Epidermal melanocyte (primary cell): ENCODE measurements at regions not wholly inside any gene's neighbourhood (a gene's known extent, or its start where the extent isn't known, plus 50 kb on each side); places are given as distances from the start of the nearest gene placed in this dataset.
"Not testable (repeated sequence)": the region's sequence is repeated elsewhere in the genome, so short reads cannot be mapped to it uniquely, and the experiment has no call there.

Experiments used
- DNase-seq: peaks from one replicate; pipeline ENCODE4 v3.0.0; 2011; ENCODE audit warnings: low spot score; ENCODE audit not compliant: insufficient read length

- DNase-seq: no peak
Measured at GRCh38 chr5:92641031-92641962, 939.7 kb downstream of the NR2F1-AS1 start.

GRCh38 chr5:92640340-92640739 is 940.7 kb downstream of the NR2F1-AS1 start:
- DNase-seq: no peak

- no peak for DNase-seq
Measured at GRCh38 chr5:92637960-92638359, 943.1 kb downstream of the NR2F1-AS1 start.

GRCh38 chr5:92637247-92637646 is 943.8 kb downstream of the NR2F1-AS1 start:
- no peak for DNase-seq

- DNase-seq: no peak
Measured at GRCh38 chr5:92635001-92635461, 946.0 kb downstream of the NR2F1-AS1 start.

GRCh38 chr5:92633875-92634487 is 947.0 kb downstream of the NR2F1-AS1 start:
- DNase-seq: no peak

GRCh38 chr5:92633176-92633575 is 947.8 kb downstream of the NR2F1-AS1 start:
- no peak for DNase-seq

GRCh38 chr5:92631237-92631701 is 949.8 kb downstream of the NR2F1-AS1 start:
- DNase-seq: not testable (repeated sequence)

GRCh38 chr5:92629574-92629973 is 951.4 kb downstream of the NR2F1-AS1 start:
- DNase-seq: no peak

- DNase-seq: no peak
Measured at GRCh38 chr5:92629000-92629399, 952.0 kb downstream of the NR2F1-AS1 start.

GRCh38 chr5:92627186-92627585 is 953.8 kb downstream of the NR2F1-AS1 start:
- no peak for DNase-seq

- no peak for DNase-seq
Measured at GRCh38 chr5:92616085-92616484, 964.9 kb downstream of the NR2F1-AS1 start.

GRCh38 chr5:92613546-92613945 is 967.5 kb downstream of the NR2F1-AS1 start:
- DNase-seq: no peak

GRCh38 chr5:92610435-92610834 is 970.6 kb downstream of the NR2F1-AS1 start:
- not testable (repeated sequence) for DNase-seq

GRCh38 chr5:92605591-92605990 is 975.4 kb downstream of the NR2F1-AS1 start:
- DNase-seq: no peak

GRCh38 chr5:92599217-92599810 is 981.7 kb downstream of the NR2F1-AS1 start:
- no peak for DNase-seq

- no peak for DNase-seq
Measured at GRCh38 chr5:92594031-92594430, 987.0 kb downstream of the NR2F1-AS1 start.

- DNase-seq: no peak
Measured at GRCh38 chr5:92588876-92589275, 992.1 kb downstream of the NR2F1-AS1 start.

- no peak for DNase-seq
Measured at GRCh38 chr5:92581690-92582089, 999.3 kb downstream of the NR2F1-AS1 start.

GRCh38 chr5:92581249-92581648 is 999.8 kb downstream of the NR2F1-AS1 start:
- DNase-seq: no peak

- no peak for DNase-seq
Measured at GRCh38 chr5:92580814-92581213, 1000.2 kb downstream of the NR2F1-AS1 start.

GRCh38 chr5:92574023-92574422 is 1007.0 kb downstream of the NR2F1-AS1 start:
- no peak for DNase-seq
